Lung (tissue), 11 donors: ENCODE measurements at regions not wholly inside any gene's neighbourhood (a gene's known extent, or its start where the extent isn't known, plus 50 kb on each side); places are given as distances from the start of the nearest gene placed in this dataset.
"Not testable (repeated sequence)": the region's sequence is repeated elsewhere in the genome, so short reads cannot be mapped to it uniquely, and the experiment has no call there.

Source experiments
- ATAC-seq: fragments of 200-7000 bp; cut with Tn5 transposase; one replicate; pipeline ENCODE4 v1.9.1; 2020; ENCODE audit warnings: moderate number of reproducible peaks; ENCODE audit not compliant: insufficient read depth, low FRiP score
- DNase-seq, 3 donors: peaks; one replicate each; pipeline ENCODE4 v3.0.0-alpha.2; 2013 to 2017
- H3K27ac ChIP-seq, 2 donors: one replicate each; pipeline ENCODE4 v1.5.1; 2013; ENCODE audit warnings: mild to moderate bottlenecking in 2 of 2, moderate library complexity in 2 of 2, control low read depth in 1 of 2, inconsistent platforms in 1 of 2, low read depth in 1 of 2, low read length in 1 of 2
- H3K27me3 ChIP-seq, 3 donors: one replicate each; pipeline ENCODE4 v1.5.1; 2013; ENCODE audit warnings: low read length in 2 of 3; ENCODE audit not compliant: control insufficient read depth in 3 of 3, insufficient read depth in 3 of 3
- H3K36me3 ChIP-seq, 4 donors: one replicate each; pipeline ENCODE4 v1.5.1; 2013; ENCODE audit warnings: low read length in 4 of 4, mild to moderate bottlenecking in 1 of 4, moderate library complexity in 1 of 4; ENCODE audit not compliant: control insufficient read depth in 4 of 4, insufficient read depth in 4 of 4
- H3K4me1 ChIP-seq, 5 donors: one replicate each; pipeline ENCODE4 v1.5.1; 2013; ENCODE audit warnings: low read length in 5 of 5, mild to moderate bottlenecking in 2 of 5, moderate library complexity in 1 of 5; ENCODE audit not compliant: control insufficient read depth in 5 of 5, insufficient read depth in 5 of 5
- H3K4me3 ChIP-seq: one replicate; pipeline ENCODE4 v1.5.1; 2013; ENCODE audit warnings: mild to moderate bottlenecking, control low read depth, moderate library complexity
- H3K9ac ChIP-seq, 2 donors: one replicate each; pipeline ENCODE4 v1.5.1; 2013; ENCODE audit warnings: low read length in 2 of 2, control low read depth in 1 of 2; ENCODE audit not compliant: insufficient read depth in 1 of 2
- H3K9me3 ChIP-seq, 4 donors: one replicate each; pipeline ENCODE4 v1.5.1; 2013; ENCODE audit warnings: low read length in 3 of 4, mild to moderate bottlenecking in 1 of 4, moderate library complexity in 1 of 4; ENCODE audit not compliant: control insufficient read depth in 4 of 4, insufficient read depth in 3 of 4
- CTCF ChIP-seq: IDR thresholded peaks from 2 replicates; pipeline ENCODE4 v1.5.1; 2012; ENCODE audit warnings: mild to moderate bottlenecking; ENCODE audit errors: control extremely low read depth, extremely low read depth
- WGBS, 2 donors: extraction: QIAGEN DNeasy Blood & Tissue Kit; methylation state at CpG; one replicate each; pipeline ENCODE4 v1.1.7; 2013; 5-methylcytosine and 5-hydroxymethylcytosine counted together
- donor health status: control.
- donor health status: control.
- donor health status: Bipolar disorder and iron deficiency.
- donor health status: healthy.
- donor health status: DM: yes; HTN: yes; CAD: no.

GRCh38 chrX:127877318-127877717 lies 174.9 kb downstream of the ACTRT1 start:
- ATAC-seq = no peak
- H3K9ac ChIP-seq = no peak overlapping the region

GRCh38 chrX:127873637-127874036 lies 178.6 kb downstream of the ACTRT1 start:
- Histone ChIP-seq H3K36me3 (no peaks in the 10 kb centered on the region), H3K4me1 (no peaks in the 10 kb centered on the region), H3K9me3 (no peaks in the 10 kb centered on the region), H3K27ac (no peak overlapping the region), H3K9ac (no peak overlapping the region), H3K4me3 (no peak overlapping the region), H3K27me3 (no peaks in the 10 kb centered on the region)
- DNase-seq (no peak), ATAC-seq (no peak)
- TF ChIP-seq CTCF = no peak
- 79 to 92% methylated on average over 4 of the region's 4 CpGs for WGBS, 2 donors

More at GRCh38 chrX:127877318-127877717, 174.9 kb downstream of the ACTRT1 start:
- H3K9me3 ChIP-seq = no peaks in the 10 kb centered on the region
- peak in 1 of 3 donors; percentile 2 for DNase-seq
- H3K27ac ChIP-seq = no peak overlapping the region
- 59 to 72% methylated on average over 3 of the region's 3 CpGs for WGBS, 2 donors
- TF ChIP-seq CTCF = no peak
- H3K4me1 ChIP-seq = no peaks in the 10 kb centered on the region
- no peaks in the 10 kb centered on the region for H3K27me3 ChIP-seq
- H3K36me3 ChIP-seq = no peaks in the 10 kb centered on the region
- no peak overlapping the region for H3K4me3 ChIP-seq

GRCh38 chrX:127866857-127867256 lies 185.3 kb downstream of the ACTRT1 start:
- H3K9me3 ChIP-seq, ATAC-seq, H3K9ac ChIP-seq, H3K36me3 ChIP-seq, H3K4me1 ChIP-seq, H3K27me3 ChIP-seq, H3K4me3 ChIP-seq, H3K27ac ChIP-seq, DNase-seq: not testable (repeated sequence)
- WGBS, 2 donors = 86 to 89% methylated on average over 8 of the region's 8 CpGs

- Histone ChIP-seq H3K27ac (no peak overlapping the region), H3K4me3 (no peak overlapping the region), H3K36me3 (no peaks in the 10 kb centered on the region), H3K27me3 (no peaks in the 10 kb centered on the region), H3K9ac (no peak overlapping the region), H3K9me3 (peaks cover 0 to 5% (median under 1%) of the 10 kb centered on the region in 4 donors), H3K4me1 (no peaks in the 10 kb centered on the region)
- TF ChIP-seq CTCF = no peak
- ATAC-seq (no peak), DNase-seq (no peak)
- 68 to 100% methylated on average over 2 of the region's 2 CpGs for WGBS, 2 donors
Observed at GRCh38 chrX:127861611-127862010, 190.6 kb downstream of the ACTRT1 start.
